SK-N-MC (cell line): ENCODE measurements at regions not wholly inside any gene's neighbourhood (a gene's known extent, or its start where the extent isn't known, plus 50 kb on each side); places are given as distances from the start of the nearest gene placed in this dataset.

Experiments used
- EZH2 ChIP-seq: fragments of 200-600 bp; sonication (generic); IDR thresholded peaks from one replicate; pipeline ENCODE4 v1.6.1; 2017; ENCODE audit warnings: antibody characterized with exemption
- FOXP2 ChIP-seq: optimal IDR thresholded peaks from 2 replicates; pipeline ENCODE3; 2011; ENCODE audit warnings: mild to moderate bottlenecking, moderate library complexity; ENCODE audit not compliant: insufficient read depth; ENCODE audit errors: extremely low read length, control extremely low read depth
- POLR2AphosphoS5 ChIP-seq: IDR thresholded peaks from 2 replicates; pipeline ENCODE4 v1.6.1; 2012; ENCODE audit warnings: mild to moderate bottlenecking, low read depth, low read length, borderline replicate concordance

DNA sequence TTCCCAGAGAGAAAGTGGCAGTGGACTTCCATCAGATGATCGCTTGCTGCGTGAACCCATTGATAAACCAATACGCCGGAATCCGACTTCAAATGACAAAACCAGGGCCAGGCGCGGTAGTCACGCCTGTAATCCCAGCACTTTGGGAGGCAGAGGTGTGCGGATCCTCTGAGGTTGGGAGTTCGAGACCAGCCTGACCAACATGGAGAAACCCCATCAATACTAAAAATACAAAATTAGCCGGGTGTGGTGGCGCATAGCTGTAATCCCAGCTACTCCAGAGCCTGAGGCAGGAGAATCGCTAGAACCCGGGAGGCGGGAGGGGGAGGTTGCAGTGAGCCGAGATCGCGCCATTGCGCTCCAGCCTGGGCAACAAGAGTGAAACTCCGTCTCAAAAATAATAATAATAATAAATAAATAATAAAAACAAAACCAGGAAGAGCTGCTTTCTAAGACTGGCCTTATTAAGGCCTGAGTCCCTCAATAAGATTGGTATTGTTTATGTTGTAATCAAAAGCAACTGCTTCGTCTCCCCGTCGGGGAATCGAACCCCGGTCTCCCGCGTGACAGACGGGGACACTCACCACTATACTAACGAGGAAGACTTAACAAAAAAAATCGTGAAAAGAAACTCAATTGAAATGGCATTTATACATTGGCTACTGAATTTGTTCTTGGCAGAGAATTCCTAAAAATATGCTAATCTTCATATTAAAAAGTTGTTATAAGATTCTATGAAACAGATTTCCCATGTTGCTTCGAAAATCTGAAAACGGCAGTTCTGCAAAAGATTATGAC lies 110.2 kb upstream of the ZNF184 start:
- no peak for TF ChIP-seq EZH2
- no peak for TF ChIP-seq POLR2AphosphoS5
- no peak for TF ChIP-seq FOXP2
